Osteoblast (primary cell): ENCODE measurements at regions not wholly inside any gene's neighbourhood (a gene's known extent, or its start where the extent isn't known, plus 50 kb on each side); places are given as distances from the start of the nearest gene placed in this dataset.

ENCODE experiments used
- DNase-seq: peaks from one replicate; pipeline ENCODE4 v3.0.0; 2011; ENCODE audit warnings: low spot score, mixed read lengths; ENCODE audit not compliant: insufficient read length; ENCODE audit errors: missing footprints
- H2AFZ ChIP-seq: 2 replicates; pipeline ENCODE4 v1.6.0; 2011; ENCODE audit warnings: mild to moderate bottlenecking, low read length
- H3K27ac ChIP-seq: 2 replicates; pipeline ENCODE4 v1.5.1; 2011; ENCODE audit warnings: mild to moderate bottlenecking, low read depth, low read length, moderate library complexity
- H3K27me3 ChIP-seq: 2 replicates; pipeline ENCODE4 v1.6.0; 2012; ENCODE audit warnings: mild to moderate bottlenecking, control low read depth, inconsistent platforms, low read length, moderate library complexity; ENCODE audit not compliant: insufficient read depth
- H3K36me3 ChIP-seq: 2 replicates; pipeline ENCODE4 v1.5.1; 2011; ENCODE audit warnings: mild to moderate bottlenecking, low read length, control low read depth, moderate library complexity; ENCODE audit not compliant: insufficient read depth
- H3K4me1 ChIP-seq: 2 replicates; pipeline ENCODE4 v1.5.1; 2011; ENCODE audit warnings: mild to moderate bottlenecking, low read length, control low read depth, moderate library complexity; ENCODE audit not compliant: insufficient read depth
- H3K4me2 ChIP-seq: 2 replicates; pipeline ENCODE4 v1.6.0; 2011; ENCODE audit warnings: mild to moderate bottlenecking, low read length; ENCODE audit not compliant: insufficient read depth
- H3K4me3 ChIP-seq: fragments of 200-600 bp; sonication (generic); 3 replicates; pipeline ENCODE4 v1.5.1; 2012; ENCODE audit warnings: mild to moderate bottlenecking, low read length, inconsistent platforms; ENCODE audit not compliant: insufficient read depth
- H3K79me2 ChIP-seq: 2 replicates; pipeline ENCODE4 v1.6.0; 2012; ENCODE audit warnings: mild to moderate bottlenecking, low read length, control low read depth, inconsistent platforms; ENCODE audit not compliant: insufficient read depth
- H3K9me3 ChIP-seq: 2 replicates; pipeline ENCODE4 v1.5.1; 2011; ENCODE audit warnings: low read depth, low read length, control low read depth
- H4K20me1 ChIP-seq: 2 replicates; pipeline ENCODE4 v1.6.0; 2012; ENCODE audit warnings: mild to moderate bottlenecking, low read length, control low read depth; ENCODE audit not compliant: insufficient read depth
- CTCF ChIP-seq: IDR thresholded peaks from 2 replicates; pipeline ENCODE4 v1.5.1; 2011; ENCODE audit warnings: mild to moderate bottlenecking, low read depth, low read length, moderate library complexity; ENCODE audit errors: extremely low read depth

GRCh38 chr21:35222021-35222420 lies 172.9 kb upstream of the RUNX1 start:
- Histone ChIP-seq H3K36me3 (no peaks in the 10 kb centered on the region), H3K4me1 (peaks cover 39% of the 10 kb centered on the region), H3K4me2 (no peak overlapping the region), H3K27ac (no peak overlapping the region), H4K20me1 (no peaks in the 10 kb centered on the region), H3K4me3 (no peak overlapping the region), H3K9me3 (no peaks in the 10 kb centered on the region), H2AFZ (no peak overlapping the region), H3K27me3 (no peaks in the 10 kb centered on the region), H3K79me2 (no peaks in the 10 kb centered on the region)
- DNase-seq, result no peak
- no peak for TF ChIP-seq CTCF

GRCh38 chr21:35220301-35220700 lies 171.2 kb upstream of the RUNX1 start:
- no peak overlapping the region for H3K4me2 ChIP-seq
- no peaks in the 10 kb centered on the region for H3K36me3 ChIP-seq
- H3K79me2 ChIP-seq, result no peaks in the 10 kb centered on the region
- no peak for DNase-seq
- TF ChIP-seq CTCF, result no peak
- no peaks in the 10 kb centered on the region for H4K20me1 ChIP-seq
- peaks cover 23% of the 10 kb centered on the region for H3K4me1 ChIP-seq
- H3K27ac ChIP-seq, result no peak overlapping the region
- no peak overlapping the region for H3K4me3 ChIP-seq
- no peaks in the 10 kb centered on the region for H3K9me3 ChIP-seq
- H3K27me3 ChIP-seq, result no peaks in the 10 kb centered on the region
- no peak overlapping the region for H2AFZ ChIP-seq

GRCh38 chr21:35219719-35220118 lies 170.6 kb upstream of the RUNX1 start:
- no peak overlapping the region for H3K27ac ChIP-seq
- H3K36me3 ChIP-seq, result no peaks in the 10 kb centered on the region
- H3K4me3 ChIP-seq, result no peak overlapping the region
- no peak overlapping the region for H2AFZ ChIP-seq
- no peak for TF ChIP-seq CTCF
- no peak for DNase-seq
- H4K20me1 ChIP-seq, result no peaks in the 10 kb centered on the region
- H3K27me3 ChIP-seq, result no peaks in the 10 kb centered on the region
- no peaks in the 10 kb centered on the region for H3K9me3 ChIP-seq
- H3K4me2 ChIP-seq, result no peak overlapping the region
- no peaks in the 10 kb centered on the region for H3K79me2 ChIP-seq
- H3K4me1 ChIP-seq, result peaks cover 23% of the 10 kb centered on the region

GRCh38 chr21:35219291-35219690 lies 170.2 kb upstream of the RUNX1 start:
- Histone ChIP-seq H3K27me3 (no peaks in the 10 kb centered on the region), H3K4me2 (no peak overlapping the region), H3K79me2 (no peaks in the 10 kb centered on the region), H3K27ac (no peak overlapping the region), H3K36me3 (no peaks in the 10 kb centered on the region), H4K20me1 (no peaks in the 10 kb centered on the region), H3K9me3 (no peaks in the 10 kb centered on the region), H3K4me3 (no peak overlapping the region), H3K4me1 (peaks cover 23% of the 10 kb centered on the region), H2AFZ (no peak overlapping the region)
- no peak for TF ChIP-seq CTCF
- DNase-seq, result no peak
